ENCODE measurements at regions not wholly inside any gene's neighbourhood (a gene's known extent, or its start where the extent isn't known, plus 50 kb on each side); places are given as distances from the start of the nearest gene placed in this dataset.

GRCh38 chr5:3114467-3114866 is 363.0 kb upstream of the IRX2 start:
- no peak for TF ChIP-seq EZH2 (IDR thresholded peaks at IDR 0.05; ENCODE audit: insufficient read depth, poor library complexity, severe bottlenecking)
- no peak for TF ChIP-seq EZH2phosphoT487 (IDR thresholded peaks at IDR 0.05; ENCODE audit: insufficient read depth, low read depth)

Data from GM23248 (cell line).